ENCODE measurements at regions not wholly inside any gene's neighbourhood (a gene's known extent, or its start where the extent isn't known, plus 50 kb on each side); places are given as distances from the start of the nearest gene placed in this dataset.

DNA sequence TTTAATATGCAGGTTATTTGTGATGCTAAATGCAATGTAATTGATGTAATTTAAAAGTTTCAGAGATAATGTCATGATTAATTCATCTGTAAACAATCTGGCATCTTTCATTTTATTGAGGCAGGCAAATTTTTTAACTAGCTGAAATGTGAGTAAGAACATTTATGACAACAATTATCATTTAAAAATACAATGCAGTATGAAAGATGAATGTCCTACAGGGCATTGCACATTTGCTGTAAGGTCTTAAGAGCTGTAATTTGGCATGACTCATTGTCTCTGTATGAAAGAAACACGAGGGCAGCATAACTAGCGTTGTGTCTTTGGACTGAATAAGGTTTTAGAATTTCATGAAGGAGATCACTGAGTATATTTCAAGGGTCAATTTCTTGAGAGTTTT lies 642.8 kb downstream of the PLA2G4A start:
- 78% methylated on average over 2 of the region's 2 CpGs for WGBS
- DNase-seq (ENCODE audit: low spot score), result no peak
- Histone ChIP-seq H3K9ac (ENCODE audit: low read depth in 1 of 2, low read length in 2 of 2) (no peak overlapping the region), H3K9me3 (ENCODE audit: control insufficient read depth in 4 of 4, low read length in 3 of 4) (no peaks in the 10 kb centered on the region), H3K36me3 (ENCODE audit: control insufficient read depth in 4 of 4, insufficient read depth in 3 of 4, low read depth in 1 of 4, low read length in 3 of 4) (no peaks in the 10 kb centered on the region), H3K27me3 (ENCODE audit: control insufficient read depth in 4 of 4, insufficient read depth in 4 of 4, low read length in 3 of 4) (no peaks in the 10 kb centered on the region), H3K27ac (ENCODE audit: low read depth in 1 of 2, low read length in 2 of 2) (no peak overlapping the region), H3K4me3 (ENCODE audit: low read depth in 1 of 3, low read length in 3 of 3) (no peak overlapping the region), H3K4me1 (ENCODE audit: control insufficient read depth in 4 of 4, insufficient read depth in 4 of 4, low read length in 3 of 4) (no peaks in the 10 kb centered on the region)
- TF ChIP-seq, protein P1, sequence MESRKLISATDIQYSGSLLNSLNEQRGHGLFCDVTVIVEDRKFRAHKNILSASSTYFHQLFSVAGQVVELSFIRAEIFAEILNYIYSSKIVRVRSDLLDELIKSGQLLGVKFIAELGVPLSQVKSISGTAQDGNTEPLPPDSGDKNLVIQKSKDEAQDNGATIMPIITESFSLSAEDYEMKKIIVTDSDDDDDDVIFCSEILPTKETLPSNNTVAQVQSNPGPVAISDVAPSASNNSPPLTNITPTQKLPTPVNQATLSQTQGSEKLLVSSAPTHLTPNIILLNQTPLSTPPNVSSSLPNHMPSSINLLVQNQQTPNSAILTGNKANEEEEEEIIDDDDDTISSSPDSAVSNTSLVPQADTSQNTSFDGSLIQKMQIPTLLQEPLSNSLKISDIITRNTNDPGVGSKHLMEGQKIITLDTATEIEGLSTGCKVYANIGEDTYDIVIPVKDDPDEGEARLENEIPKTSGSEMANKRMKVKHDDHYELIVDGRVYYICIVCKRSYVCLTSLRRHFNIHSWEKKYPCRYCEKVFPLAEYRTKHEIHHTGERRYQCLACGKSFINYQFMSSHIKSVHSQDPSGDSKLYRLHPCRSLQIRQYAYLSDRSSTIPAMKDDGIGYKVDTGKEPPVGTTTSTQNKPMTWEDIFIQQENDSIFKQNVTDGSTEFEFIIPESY (IDR thresholded peaks at IDR 0.05), result no peak
- TF ChIP-seq JUND (IDR thresholded peaks at IDR 0.05), result no peak
- TF ChIP-seq NR2F2 (IDR thresholded peaks at IDR 0.05), result no peak
- TF ChIP-seq, protein P2, sequence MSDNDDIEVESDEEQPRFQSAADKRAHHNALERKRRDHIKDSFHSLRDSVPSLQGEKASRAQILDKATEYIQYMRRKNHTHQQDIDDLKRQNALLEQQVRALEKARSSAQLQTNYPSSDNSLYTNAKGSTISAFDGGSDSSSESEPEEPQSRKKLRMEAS (IDR thresholded peaks at IDR 0.05), result no peak
- TF ChIP-seq, protein P3, sequence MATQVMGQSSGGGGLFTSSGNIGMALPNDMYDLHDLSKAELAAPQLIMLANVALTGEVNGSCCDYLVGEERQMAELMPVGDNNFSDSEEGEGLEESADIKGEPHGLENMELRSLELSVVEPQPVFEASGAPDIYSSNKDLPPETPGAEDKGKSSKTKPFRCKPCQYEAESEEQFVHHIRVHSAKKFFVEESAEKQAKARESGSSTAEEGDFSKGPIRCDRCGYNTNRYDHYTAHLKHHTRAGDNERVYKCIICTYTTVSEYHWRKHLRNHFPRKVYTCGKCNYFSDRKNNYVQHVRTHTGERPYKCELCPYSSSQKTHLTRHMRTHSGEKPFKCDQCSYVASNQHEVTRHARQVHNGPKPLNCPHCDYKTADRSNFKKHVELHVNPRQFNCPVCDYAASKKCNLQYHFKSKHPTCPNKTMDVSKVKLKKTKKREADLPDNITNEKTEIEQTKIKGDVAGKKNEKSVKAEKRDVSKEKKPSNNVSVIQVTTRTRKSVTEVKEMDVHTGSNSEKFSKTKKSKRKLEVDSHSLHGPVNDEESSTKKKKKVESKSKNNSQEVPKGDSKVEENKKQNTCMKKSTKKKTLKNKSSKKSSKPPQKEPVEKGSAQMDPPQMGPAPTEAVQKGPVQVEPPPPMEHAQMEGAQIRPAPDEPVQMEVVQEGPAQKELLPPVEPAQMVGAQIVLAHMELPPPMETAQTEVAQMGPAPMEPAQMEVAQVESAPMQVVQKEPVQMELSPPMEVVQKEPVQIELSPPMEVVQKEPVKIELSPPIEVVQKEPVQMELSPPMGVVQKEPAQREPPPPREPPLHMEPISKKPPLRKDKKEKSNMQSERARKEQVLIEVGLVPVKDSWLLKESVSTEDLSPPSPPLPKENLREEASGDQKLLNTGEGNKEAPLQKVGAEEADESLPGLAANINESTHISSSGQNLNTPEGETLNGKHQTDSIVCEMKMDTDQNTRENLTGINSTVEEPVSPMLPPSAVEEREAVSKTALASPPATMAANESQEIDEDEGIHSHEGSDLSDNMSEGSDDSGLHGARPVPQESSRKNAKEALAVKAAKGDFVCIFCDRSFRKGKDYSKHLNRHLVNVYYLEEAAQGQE (IDR thresholded peaks at IDR 0.05), result no peak
- TF ChIP-seq EGR1 (IDR thresholded peaks at IDR 0.05; ENCODE audit: low read depth in 2 of 2), result no peak
- TF ChIP-seq, protein P4, sequence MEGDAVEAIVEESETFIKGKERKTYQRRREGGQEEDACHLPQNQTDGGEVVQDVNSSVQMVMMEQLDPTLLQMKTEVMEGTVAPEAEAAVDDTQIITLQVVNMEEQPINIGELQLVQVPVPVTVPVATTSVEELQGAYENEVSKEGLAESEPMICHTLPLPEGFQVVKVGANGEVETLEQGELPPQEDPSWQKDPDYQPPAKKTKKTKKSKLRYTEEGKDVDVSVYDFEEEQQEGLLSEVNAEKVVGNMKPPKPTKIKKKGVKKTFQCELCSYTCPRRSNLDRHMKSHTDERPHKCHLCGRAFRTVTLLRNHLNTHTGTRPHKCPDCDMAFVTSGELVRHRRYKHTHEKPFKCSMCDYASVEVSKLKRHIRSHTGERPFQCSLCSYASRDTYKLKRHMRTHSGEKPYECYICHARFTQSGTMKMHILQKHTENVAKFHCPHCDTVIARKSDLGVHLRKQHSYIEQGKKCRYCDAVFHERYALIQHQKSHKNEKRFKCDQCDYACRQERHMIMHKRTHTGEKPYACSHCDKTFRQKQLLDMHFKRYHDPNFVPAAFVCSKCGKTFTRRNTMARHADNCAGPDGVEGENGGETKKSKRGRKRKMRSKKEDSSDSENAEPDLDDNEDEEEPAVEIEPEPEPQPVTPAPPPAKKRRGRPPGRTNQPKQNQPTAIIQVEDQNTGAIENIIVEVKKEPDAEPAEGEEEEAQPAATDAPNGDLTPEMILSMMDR (IDR thresholded peaks at IDR 0.05; ENCODE audit: low read depth, low read length, missing input control), result no peak
- no peak for TF ChIP-seq RXRA (IDR thresholded peaks at IDR 0.05)
- no peak for TF ChIP-seq SP1 (IDR thresholded peaks at IDR 0.05)
- TF ChIP-seq RAD21 (IDR thresholded peaks at IDR 0.05), result no peak
- no peak for TF ChIP-seq TAF1 (conservative IDR thresholded peaks at IDR 0.05)
- TF ChIP-seq HNF4A (conservative IDR thresholded peaks at IDR 0.05), result no peak
- no peak for TF ChIP-seq FOXA2 (IDR thresholded peaks at IDR 0.05)
- no peak for TF ChIP-seq YY1 (IDR thresholded peaks at IDR 0.05)
- TF ChIP-seq GABPA (IDR thresholded peaks at IDR 0.05 in 1 of 2, conservative IDR thresholded peaks at IDR 0.05 in 1 of 2), result no peak
- TF ChIP-seq HNF4G (IDR thresholded peaks at IDR 0.05), result no peak
- TF ChIP-seq, protein P5, sequence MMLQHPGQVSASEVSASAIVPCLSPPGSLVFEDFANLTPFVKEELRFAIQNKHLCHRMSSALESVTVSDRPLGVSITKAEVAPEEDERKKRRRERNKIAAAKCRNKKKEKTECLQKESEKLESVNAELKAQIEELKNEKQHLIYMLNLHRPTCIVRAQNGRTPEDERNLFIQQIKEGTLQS (IDR thresholded peaks at IDR 0.05), result no peak
- no peak for TF ChIP-seq FOXA1 (IDR thresholded peaks at IDR 0.05)

Data from liver (tissue), 8 donors.